HUES48 (cell line): ENCODE measurements at regions not wholly inside any gene's neighbourhood (a gene's known extent, or its start where the extent isn't known, plus 50 kb on each side); places are given as distances from the start of the nearest gene placed in this dataset.

Experiments used
- H3K27ac ChIP-seq: one replicate; pipeline ENCODE4 v1.7.0; 2013; ENCODE audit warnings: low read depth, low read length, inconsistent platforms
- H3K27me3 ChIP-seq: 2 replicates; pipeline ENCODE4 v1.6.1; 2013; ENCODE audit warnings: mild to moderate bottlenecking, low read length; ENCODE audit not compliant: control insufficient read depth, insufficient read depth
- H3K36me3 ChIP-seq: 2 replicates; pipeline ENCODE4 v1.6.1; 2013; ENCODE audit warnings: low read length; ENCODE audit not compliant: control insufficient read depth, insufficient read depth
- H3K4me1 ChIP-seq: 2 replicates; pipeline ENCODE4 v1.6.1; 2013; ENCODE audit warnings: mild to moderate bottlenecking, low read length; ENCODE audit not compliant: control insufficient read depth, insufficient read depth
- H3K4me3 ChIP-seq: 2 replicates; pipeline ENCODE4 v1.5.1; 2013; ENCODE audit warnings: mild to moderate bottlenecking, low read depth, low read length
- H3K9ac ChIP-seq: 2 replicates; pipeline ENCODE4 v1.6.1; 2013; ENCODE audit warnings: mild to moderate bottlenecking, low read depth, low read length, moderate library complexity
- H3K9me3 ChIP-seq: 2 replicates; pipeline ENCODE4 v1.6.1; 2013; ENCODE audit warnings: low read length; ENCODE audit not compliant: control insufficient read depth, insufficient read depth

DNA sequence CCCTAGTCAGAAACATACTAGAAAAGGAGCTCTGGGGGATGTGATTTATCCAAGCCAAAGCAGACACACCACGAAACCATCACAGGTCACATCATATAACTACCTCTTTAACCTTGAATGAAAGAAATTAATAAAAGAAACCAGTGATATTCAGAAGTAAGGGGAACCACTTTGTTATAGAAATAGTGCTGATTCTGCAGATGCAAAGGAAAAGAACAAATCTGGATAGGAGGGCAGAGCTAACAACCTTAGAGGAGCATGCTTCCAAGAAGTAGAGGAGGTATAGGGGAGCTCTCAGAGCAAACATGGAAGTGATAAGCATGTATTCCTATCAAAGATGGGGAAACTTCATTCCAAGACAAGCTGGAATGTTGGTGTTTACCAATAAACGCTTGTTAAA is 117.0 kb upstream of the MDM1 start:
- Histone ChIP-seq H3K4me1 (peaks cover 37% of the 10 kb centered on the region), H3K27ac (no peak overlapping the region), H3K36me3 (no peaks in the 10 kb centered on the region), H3K4me3 (no peak overlapping the region), H3K27me3 (no peaks in the 10 kb centered on the region), H3K9ac (no peak overlapping the region), H3K9me3 (peaks cover 4% of the 10 kb centered on the region; the same call in 1 of the 2 replicates)

DNA sequence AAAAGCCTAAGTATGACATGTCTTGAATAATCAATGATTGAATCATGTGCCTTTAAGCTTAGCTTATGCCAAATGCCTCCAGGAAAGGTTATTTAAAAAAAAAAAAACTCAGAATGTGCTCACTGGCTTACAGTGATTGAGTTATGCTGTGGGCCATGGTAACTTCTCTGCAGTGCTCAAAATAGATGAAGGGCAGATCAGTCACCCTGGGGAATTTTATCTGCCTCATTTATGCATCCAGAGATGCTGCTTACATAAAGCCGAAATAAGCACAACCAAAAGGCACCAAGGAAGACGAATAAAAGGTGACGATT is 118.7 kb upstream of the MDM1 start:
- H3K9ac ChIP-seq = no peak overlapping the region
- peaks cover 39% of the 10 kb centered on the region for H3K4me1 ChIP-seq

GRCh38 chr12:68451261-68452077 is 119.3 kb upstream of the MDM1 start:
- Histone ChIP-seq H3K4me3 (no peak overlapping the region), H3K4me1 (peaks cover 35% of the 10 kb centered on the region), H3K27ac (no peak overlapping the region), H3K27me3 (no peaks in the 10 kb centered on the region), H3K9me3 (no peaks in the 10 kb centered on the region), H3K36me3 (no peaks in the 10 kb centered on the region), H3K9ac (no peak overlapping the region)

More for the DNA sequence above, 118.7 kb upstream of the MDM1 start:
- Histone ChIP-seq H3K4me3 (no peak overlapping the region), H3K36me3 (no peaks in the 10 kb centered on the region), H3K27ac (no peak overlapping the region), H3K9me3 (no peaks in the 10 kb centered on the region), H3K27me3 (no peaks in the 10 kb centered on the region)

- Histone ChIP-seq H3K9ac (no peak overlapping the region), H3K4me1 (peaks cover 28% of the 10 kb centered on the region), H3K9me3 (no peaks in the 10 kb centered on the region), H3K27me3 (no peaks in the 10 kb centered on the region), H3K4me3 (no peak overlapping the region), H3K27ac (no peak overlapping the region), H3K36me3 (no peaks in the 10 kb centered on the region)
These were observed 120.0 kb upstream of the MDM1 start for GRCh38 chr12:68452078-68452715.

- no peak overlapping the region for H3K27ac ChIP-seq
- H3K27me3 ChIP-seq = no peaks in the 10 kb centered on the region
- H3K36me3 ChIP-seq = no peaks in the 10 kb centered on the region
- peaks cover 21% of the 10 kb centered on the region for H3K4me1 ChIP-seq
- no peak overlapping the region for H3K9ac ChIP-seq
- no peak overlapping the region for H3K4me3 ChIP-seq
- H3K9me3 ChIP-seq = no peaks in the 10 kb centered on the region
These were observed 121.1 kb upstream of the MDM1 start for GRCh38 chr12:68453278-68453677.

GRCh38 chr12:68453876-68454275 is 121.7 kb upstream of the MDM1 start:
- H3K27me3 ChIP-seq = no peaks in the 10 kb centered on the region
- no peaks in the 10 kb centered on the region for H3K9me3 ChIP-seq
- H3K4me3 ChIP-seq = no peak overlapping the region
- no peak overlapping the region for H3K27ac ChIP-seq
- H3K4me1 ChIP-seq = peaks cover 21% of the 10 kb centered on the region
- no peak overlapping the region for H3K9ac ChIP-seq
- H3K36me3 ChIP-seq = no peaks in the 10 kb centered on the region

GRCh38 chr12:68454892-68455291 is 122.7 kb upstream of the MDM1 start:
- H3K4me1 ChIP-seq = peaks cover 21% of the 10 kb centered on the region
- no peaks in the 10 kb centered on the region for H3K36me3 ChIP-seq
- H3K27me3 ChIP-seq = no peaks in the 10 kb centered on the region
- H3K9me3 ChIP-seq = no peaks in the 10 kb centered on the region
- no peak overlapping the region for H3K9ac ChIP-seq
- H3K27ac ChIP-seq = no peak overlapping the region
- no peak overlapping the region for H3K4me3 ChIP-seq

DNA sequence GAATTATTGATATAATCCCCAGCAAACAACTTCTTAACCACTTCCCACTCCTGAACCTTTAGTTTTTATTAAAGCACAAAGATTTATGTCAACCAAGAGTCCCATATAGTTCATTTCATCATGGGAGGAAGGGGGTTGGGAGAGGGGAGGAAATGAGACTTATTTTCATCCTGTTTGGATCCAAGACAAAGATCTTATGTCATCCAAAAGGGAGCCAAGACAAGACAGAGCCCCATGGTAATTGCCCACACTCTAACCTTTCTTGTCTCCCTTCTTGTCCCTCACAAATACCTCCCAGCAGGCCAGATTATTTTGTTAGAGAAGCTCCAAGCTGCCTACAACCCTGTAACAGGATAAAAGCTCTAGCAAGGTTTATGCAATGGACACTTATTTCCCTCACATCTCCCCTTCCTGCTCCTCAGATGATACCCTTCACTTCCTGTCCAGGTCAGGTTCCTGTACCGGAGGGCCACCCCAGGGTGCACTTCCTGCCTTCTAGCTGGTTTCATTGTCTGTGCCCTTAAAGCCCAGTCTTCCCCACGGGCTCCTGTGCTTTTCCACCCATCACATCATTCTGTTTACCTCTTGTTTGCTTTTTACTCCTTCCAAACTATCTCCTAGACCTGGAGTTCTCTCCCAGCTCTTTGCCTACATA is 123.7 kb upstream of the MDM1 start:
- Histone ChIP-seq H3K4me3 (no peak overlapping the region), H3K9ac (no peak overlapping the region), H3K9me3 (no peaks in the 10 kb centered on the region), H3K27ac (no peak overlapping the region), H3K27me3 (no peaks in the 10 kb centered on the region), H3K36me3 (no peaks in the 10 kb centered on the region), H3K4me1 (peaks cover 21% of the 10 kb centered on the region)

GRCh38 chr12:68458866-68459265 is 126.7 kb upstream of the MDM1 start:
- no peaks in the 10 kb centered on the region for H3K9me3 ChIP-seq
- peaks cover 9% of the 10 kb centered on the region for H3K4me1 ChIP-seq
- H3K4me3 ChIP-seq = no peak overlapping the region
- no peaks in the 10 kb centered on the region for H3K27me3 ChIP-seq
- H3K27ac ChIP-seq = no peak overlapping the region
- H3K9ac ChIP-seq = no peak overlapping the region
- no peaks in the 10 kb centered on the region for H3K36me3 ChIP-seq

- Histone ChIP-seq H3K9ac (no peak overlapping the region), H3K36me3 (no peaks in the 10 kb centered on the region), H3K9me3 (no peaks in the 10 kb centered on the region), H3K27me3 (no peaks in the 10 kb centered on the region), H3K4me3 (no peak overlapping the region), H3K4me1 (peaks cover 8% of the 10 kb centered on the region), H3K27ac (no peak overlapping the region)
These were observed 128.1 kb upstream of the MDM1 start for GRCh38 chr12:68460236-68460635.

DNA sequence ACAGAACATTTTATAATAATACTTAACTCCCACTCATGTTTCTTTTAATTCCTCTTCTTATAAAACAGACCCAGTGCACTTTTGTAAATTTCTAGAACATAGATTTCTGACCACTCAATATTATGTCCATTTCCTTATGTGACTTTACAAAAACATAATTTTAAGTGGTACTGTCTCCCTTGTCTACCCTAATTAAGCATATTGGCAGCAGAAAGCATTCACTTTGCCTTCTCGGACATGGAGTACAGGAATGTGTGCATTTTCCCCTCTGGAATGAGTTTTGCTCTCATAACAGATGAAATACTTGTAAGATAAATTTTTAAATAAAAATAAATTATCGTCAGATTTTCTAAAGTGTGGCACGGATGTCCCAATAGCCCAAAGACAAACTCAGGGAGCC is 129.5 kb upstream of the MDM1 start:
- no peaks in the 10 kb centered on the region for H3K27me3 ChIP-seq
- H3K4me3 ChIP-seq = no peak overlapping the region
- no peaks in the 10 kb centered on the region for H3K9me3 ChIP-seq
- no peaks in the 10 kb centered on the region for H3K4me1 ChIP-seq
- H3K27ac ChIP-seq = no peak overlapping the region
- H3K36me3 ChIP-seq = no peaks in the 10 kb centered on the region
- H3K9ac ChIP-seq = no peak overlapping the region
